NCI-H2227 (cell line): ENCODE measurements at regions not wholly inside any gene's neighbourhood (a gene's known extent, or its start where the extent isn't known, plus 50 kb on each side); places are given as distances from the start of the nearest gene placed in this dataset.
"Not testable (repeated sequence)": the region's sequence is repeated elsewhere in the genome, so short reads cannot be mapped to it uniquely, and the experiment has no call there.

Source experiments
- DNase-seq: peaks from one replicate; lab custom pipeline; 2025; ENCODE audit not compliant: unreplicated experiment; lab: John Stamatoyannopoulos, UW

DNA sequence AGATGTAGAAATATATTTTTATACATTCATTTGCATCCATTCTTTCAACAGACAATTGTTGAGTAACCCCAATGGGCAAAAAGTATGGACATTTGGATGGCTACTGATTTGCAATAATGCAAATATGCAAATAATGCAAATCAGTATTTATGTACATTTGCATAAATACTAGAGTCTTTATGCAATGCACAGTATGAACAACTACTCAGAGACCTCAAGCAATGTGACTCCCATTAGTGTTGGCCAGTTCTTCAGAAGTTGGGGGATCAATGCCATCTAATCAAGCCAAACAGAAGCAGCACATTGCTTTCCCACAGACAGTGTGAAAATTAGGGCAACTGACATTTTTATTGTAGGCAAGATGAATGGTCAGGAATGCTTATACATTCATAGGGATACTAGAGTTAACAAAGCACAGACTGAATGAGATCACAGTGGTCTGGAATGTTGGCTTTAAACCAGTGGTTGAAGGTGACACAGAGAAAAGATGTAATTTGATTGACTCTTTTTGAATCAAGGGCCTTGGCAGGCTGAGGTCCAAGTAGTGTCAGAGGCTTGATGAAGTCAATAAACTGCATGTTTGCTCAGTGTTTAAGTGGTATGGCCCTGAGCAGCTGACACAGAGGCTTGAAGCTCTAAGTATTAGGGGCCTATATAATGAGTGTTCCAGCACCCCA lies 256.6 kb downstream of the CTH start:
- no peak for DNase-seq

DNA sequence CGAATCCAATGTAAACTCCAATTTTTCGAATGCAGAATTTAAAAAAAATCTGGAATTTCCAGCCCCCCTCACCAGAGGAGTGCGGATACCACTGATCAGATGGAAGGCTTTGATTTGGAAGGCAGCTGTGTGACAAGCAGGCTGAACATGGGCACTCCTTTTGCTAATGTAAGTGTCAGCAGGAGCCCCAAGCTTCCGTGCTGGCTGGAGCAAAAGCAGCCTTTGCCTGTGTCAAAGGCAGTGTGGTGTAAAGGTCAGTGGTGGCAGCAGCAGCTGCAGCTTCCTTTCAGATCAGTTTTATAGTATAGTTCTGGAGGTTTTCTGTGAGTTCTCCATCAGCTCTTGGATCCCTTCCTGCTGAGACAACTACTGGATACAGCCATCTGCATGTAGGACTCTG lies 259.9 kb downstream of the CTH start:
- no peak for DNase-seq

DNA sequence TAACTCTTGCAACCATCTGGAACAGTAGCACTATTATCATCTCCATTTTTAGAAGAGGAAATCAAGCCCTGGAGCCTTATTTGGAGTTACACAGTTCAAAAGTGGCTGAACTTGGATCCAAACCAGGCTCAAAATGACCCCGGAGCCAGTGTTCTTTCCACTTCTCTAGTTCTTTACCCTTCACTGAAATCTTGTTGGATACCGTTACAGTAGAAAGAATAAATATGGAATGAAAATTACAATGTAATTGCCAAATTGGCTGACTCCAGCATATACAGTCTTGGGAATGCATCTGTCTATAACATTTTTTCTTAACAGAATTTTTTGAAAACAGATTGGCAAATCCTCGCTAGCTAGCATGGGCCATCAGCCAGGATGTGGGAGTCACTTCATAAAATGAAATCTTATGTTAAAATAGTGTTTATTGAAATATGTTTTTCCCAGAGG lies 261.4 kb downstream of the CTH start:
- no peak for DNase-seq

DNA sequence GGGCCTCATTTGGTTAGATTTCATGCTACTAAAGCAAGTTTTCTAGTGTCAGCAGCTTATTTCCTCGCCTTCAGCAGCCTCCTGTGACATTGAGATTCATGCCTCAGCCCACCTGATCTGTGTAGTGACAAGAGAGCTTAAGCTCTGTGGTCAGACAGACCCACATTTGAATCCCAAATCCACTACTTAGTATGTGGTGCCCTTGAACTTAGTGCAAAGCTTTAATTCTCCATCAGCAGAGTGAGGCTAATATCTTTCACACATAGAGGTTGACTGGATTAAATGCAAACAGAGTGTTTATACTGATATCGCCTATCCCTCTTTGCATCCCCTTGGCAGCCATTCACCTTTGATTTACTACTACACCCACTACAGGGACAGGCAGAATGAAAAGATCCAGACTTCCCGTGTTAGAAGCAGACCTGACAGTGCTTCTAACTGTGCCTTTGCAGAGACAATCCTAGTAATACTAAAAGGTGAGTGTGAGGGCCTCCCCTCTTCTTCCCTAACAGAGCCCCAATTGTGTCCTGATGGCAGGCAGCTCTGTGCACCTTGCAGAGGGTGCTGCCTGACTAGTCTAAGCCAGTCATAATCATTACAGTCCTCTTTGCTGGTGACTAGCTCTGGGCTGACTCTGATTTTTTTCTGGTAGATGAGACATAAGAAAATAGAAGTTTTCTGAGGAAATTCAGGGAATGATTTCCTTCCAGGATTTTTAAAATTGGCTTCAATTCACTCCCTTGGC lies 264.0 kb downstream of the CTH start:
- no peak for DNase-seq

DNA sequence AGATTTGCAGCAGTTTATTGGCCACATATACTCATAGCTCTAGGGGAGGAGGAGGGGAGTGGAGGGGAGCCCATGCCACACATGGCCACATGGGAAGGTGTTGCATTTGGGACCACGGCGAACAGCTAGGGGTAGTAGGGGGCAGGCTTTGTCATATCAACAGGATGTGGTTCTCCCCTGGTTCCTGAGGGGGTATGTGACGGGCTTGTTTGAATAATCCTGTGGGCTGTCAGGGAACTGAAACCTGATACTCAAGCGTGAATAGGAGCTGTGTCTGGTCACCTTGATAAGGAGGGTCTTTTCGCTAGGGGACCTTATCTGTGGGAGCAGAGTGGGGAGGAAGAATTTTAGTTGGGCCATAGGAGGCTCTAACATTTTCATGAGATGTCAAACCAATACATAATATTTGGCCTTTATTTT lies 264.7 kb downstream of the CTH start:
- DNase-seq: no peak

DNA sequence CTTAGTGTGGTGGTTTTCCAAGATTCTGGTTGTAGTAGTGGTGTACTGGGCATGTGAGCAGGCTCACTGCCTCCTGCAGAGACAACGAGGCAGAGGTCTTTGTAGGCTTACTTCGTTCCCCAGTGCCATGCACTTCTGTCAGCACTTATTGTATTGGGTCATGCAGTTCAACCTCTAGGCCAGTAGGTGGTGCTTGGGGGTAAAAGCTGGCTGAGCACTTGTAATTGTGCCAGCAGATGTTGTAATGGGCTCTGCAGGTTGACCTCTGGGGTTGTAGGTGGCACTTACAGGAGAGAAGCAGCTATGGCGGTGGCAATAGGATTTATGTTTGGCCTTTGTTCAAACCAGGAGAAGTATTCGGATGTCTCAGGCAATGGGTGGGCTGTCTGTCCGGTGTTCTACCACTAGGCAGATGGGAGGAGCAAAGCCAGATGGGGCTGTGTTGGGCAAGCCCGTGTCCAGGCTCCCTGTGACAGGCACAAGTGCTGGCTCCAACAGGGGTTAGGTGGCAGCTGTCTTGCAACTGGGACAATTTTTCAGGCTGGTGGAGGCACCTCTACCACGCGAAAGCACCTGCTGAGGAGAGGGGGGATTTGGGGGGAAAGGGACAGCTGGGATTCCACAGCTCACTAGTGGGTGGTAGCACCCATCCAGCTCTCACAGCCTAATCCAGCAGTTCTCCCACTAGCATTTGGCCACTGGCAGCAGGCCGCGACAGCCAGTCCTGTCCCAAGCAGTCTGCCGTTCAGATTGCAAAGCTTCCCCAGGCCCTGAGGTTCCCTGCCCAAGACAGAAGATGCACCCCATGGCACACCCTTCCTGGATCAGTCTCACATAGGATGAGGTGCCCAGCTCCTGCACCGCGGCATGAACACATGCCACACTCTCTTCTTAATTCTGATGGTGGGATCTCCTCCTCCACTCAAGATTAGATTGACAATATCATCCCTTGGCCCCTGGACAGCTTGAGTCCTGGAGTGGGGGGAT lies 274.5 kb downstream of the CTH start:
- DNase-seq: peak; percentile 18

DNA sequence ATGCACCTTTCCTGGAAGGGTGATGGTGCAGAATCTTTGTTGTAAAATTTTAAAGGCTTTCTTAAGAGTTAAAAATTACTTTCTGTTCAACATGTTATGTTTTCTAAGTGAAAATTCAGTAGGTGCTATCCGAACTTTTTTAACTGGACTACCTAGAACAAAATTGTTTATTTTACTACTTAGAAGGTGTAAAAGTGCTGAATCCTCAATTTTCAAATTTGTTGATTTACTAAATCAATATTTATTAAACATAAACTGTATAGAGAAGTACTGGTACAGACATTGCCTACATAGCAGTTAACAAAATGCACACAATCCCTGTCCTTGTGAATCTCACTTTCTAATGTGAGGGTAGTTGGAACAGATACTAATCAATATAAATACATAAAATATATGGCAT lies 277.5 kb downstream of the CTH start:
- DNase-seq: no peak

DNA sequence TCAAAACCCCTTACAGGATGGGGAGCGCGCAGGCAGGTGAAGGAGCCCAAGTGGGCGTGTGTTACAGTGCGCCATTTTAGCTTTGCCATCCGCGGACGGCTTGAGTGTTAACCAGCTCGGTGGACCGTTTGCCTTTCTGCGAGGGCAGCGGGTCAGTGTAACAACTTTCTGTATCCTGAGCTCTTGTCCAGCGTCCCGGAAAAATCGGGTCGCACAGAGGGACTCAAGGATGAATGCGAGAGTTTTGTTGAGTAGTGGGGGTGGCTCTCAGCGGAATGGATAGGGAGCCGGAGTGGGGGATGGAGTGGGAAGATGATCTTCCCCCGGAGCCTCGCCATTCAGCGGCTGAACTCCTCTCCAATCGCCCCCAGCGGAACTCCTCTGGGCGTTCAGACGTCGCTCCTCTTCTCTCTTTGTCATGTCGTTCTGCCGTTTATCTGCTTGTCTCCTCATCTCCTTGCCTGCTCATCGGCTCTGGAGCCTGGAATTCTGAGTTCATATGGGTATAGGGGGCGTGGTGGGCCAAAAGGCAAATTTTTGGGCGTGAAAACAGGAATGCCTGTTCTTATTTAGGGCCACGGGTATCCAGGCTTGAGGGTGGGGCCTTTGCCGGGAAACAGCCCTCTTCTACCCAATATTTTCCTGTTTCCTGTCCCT lies 295.4 kb downstream of the CTH start:
- no peak for DNase-seq

DNA sequence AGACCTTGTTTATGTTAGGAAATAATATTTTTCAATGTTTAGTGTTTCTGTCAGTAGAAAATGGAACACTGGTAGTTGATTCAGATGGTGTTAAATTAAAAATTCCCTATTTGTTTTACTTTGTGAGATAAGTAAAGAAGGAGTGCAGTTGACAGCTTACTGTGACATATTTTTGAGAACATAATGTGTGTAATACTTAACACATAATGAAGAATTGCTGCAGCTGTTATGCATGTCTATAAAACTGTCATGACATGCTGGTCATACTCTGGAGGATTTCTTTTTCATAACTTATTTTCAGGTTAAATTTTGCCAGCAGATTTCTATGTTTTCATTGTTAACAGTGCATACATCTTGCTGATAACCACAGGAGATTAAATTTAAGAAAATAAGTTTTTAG lies 296.1 kb downstream of the CTH start:
- DNase-seq: no peak

DNA sequence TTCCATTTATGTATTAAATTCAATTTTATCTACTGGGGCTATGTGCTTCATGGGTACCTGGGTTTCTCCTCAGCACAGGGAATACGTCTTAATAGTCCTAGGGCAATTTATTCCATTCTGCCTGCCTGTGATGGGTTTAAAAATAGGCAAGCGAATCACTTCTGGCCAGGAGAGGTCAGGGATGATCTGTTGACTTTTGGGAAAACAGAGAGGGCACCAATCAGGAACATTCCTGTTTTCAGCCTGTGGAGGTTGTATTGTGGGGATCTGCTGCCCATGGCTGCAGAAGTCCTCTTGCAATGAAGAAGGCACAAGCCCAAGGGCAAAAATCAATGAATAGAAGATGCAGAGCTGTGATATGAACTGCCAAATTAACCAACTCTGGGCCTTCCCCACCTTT lies 303.1 kb downstream of the CTH start:
- DNase-seq: no peak

DNA sequence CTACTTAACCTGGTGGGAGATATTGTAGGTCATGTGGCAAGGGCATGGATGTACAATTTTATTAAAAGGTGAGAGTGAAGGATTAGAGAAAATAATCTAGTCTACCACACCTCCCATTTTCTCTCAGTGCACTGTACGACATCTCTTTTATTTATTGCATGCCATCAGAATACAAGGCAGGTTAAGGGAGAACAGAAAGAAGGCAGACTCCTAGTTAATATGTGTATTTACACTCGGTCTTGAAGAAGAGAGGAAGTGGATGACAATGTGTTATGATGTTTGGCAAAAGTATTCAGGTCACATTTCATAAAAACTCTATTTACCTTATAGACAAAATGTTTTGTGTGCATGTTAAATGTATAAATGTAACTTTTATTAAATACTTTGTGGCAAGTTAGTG lies 306.1 kb downstream of the CTH start:
- DNase-seq: no peak

DNA sequence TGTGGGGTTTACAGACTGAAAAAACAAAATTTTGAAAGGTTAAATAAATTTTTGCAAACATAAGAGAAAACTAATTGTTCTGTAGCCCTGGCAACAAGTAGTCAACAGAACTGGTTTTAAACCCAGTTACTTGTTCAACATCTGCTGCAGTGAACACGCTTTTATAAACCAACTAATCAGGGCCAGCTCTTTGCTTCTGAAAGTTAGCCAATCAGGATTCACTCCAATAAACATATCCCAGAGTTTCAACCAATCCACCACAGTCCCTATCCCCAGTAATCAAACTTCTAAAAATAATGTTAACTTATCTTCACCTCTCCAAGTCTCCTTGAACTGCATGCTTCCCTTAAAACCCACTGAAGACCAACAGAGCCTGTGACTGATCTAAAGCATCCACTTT lies 306.6 kb downstream of the CTH start:
- DNase-seq: no peak

DNA sequence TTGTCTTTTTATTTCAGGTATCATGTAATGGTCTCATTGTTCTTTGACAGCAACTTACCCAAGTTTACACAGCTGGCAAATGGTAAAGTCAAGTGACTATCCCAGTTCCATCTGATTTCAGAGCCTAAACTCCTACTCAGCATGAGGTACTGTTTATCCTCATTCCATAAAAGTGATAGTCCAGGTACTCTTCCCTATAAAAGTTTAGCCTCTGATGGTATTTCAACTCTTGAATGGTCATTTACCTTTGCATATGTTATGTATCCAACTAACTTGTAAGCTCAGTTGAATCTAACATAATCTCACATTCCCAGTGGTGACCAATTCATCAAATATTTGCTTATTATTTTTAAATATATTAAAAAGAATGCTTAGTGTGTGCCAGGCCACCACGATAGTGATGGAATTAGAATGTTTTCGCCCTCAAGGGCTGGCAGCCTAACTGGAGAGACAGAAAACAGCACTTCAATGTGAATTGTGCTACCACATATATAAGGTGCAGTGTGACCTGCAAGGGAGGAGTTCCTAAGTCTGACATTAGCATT lies 307.1 kb downstream of the CTH start:
- DNase-seq: no peak

DNA sequence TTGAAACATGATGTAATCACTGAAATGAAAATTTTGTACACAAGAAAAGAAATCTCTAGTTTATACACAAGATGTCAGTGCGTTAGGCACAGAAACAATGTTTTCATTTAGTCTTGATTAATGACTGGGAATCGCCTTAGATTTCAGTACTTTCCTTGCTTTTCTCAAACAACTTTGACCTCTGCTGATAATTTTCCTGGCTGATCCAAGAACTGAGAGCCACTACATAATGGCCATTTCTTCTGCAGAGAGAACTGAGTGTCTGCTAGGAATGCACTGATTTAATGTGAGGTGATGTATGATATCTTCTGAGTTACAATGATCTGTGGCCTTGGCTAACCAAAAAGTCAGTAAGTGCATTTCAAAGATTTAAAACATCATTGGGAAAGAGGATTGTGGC lies 308.1 kb downstream of the CTH start:
- DNase-seq: no peak

DNA sequence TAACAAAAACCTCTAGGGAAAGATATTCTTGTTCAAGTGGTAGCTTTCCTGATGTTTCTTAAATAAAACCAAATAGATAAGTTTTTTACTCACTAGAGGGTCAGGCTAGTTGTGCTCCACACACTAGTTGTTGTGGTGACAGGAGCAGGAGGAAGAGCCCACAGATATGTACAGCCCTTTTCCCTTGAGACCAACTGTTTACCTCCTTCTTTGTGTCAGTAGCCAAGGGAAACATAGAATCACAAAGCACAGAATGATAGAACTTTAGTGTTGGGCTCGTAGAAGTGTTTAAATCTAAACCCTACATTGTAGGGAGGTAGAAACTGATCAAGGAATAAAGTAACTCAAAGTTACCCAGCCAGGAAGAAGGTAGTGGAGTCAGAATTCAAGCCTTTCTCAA lies 309.0 kb downstream of the CTH start:
- no peak for DNase-seq

DNA sequence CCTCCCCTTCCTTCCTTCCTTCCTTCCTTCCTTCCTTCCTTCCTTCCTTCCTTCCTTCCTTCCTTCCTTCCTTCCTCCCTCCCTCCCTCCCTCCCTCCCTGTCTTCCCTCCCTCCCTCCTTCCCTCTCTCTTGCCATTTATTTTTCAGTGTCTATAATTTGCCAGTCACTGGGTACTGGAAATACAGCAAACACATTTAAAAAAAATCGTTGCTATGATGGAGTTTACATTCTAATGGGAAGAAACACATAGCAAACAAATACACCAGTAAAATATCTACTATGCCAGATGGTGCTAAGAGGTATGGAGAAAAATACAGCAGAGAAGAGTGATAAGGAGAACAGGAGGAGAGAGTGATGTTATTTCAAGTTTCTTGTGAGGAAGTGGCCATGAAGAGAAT lies 309.5 kb downstream of the CTH start:
- DNase-seq: no peak

DNA sequence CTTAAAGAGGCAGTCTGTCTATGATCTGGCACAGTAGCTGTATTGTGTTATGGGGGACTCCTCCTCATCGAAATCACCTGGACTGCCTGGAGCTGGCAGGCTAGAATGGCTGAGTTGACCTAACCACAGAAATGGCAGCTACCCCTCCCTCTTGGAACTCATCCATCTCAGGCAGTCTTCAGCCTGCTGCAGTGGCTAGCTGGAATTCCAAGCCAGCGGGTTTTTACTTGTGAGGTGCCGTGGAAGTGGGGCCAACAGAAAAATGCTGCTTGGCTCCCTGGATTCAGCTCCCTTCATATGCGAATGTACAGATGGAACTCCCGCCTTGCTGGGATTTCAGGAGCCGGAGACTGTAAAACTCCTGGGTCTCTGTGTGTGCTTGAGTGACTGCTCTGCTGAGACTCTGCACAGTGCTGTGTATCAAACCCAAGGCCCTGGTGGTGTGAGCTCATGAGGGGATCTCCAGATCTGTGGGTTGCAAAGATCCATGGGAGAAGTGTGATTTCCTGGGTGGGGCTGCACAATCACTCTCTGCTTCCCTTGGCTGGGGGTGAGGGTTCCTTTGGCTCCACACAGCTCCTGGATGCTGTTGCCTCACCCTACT lies 316.9 kb downstream of the CTH start:
- no peak for DNase-seq

DNA sequence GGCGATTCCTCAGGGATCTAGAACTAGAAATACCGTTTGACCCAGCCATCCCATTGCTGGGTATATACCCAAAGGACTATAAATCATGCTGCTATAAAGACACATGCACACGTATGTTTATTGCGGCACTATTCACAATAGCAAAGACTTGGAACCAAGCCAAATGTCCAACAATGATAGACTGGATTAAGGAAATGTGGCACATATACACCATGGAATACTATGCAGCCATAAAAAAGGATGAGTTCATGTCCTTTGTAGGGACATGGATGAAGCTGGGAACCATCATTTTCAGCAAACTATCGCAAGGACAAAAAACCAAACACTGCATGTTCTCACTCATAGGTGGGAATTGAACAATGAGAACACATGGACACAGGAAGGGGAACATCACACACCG lies 311.1 kb downstream of the PTGER3 start:
- DNase-seq: not testable (repeated sequence)

DNA sequence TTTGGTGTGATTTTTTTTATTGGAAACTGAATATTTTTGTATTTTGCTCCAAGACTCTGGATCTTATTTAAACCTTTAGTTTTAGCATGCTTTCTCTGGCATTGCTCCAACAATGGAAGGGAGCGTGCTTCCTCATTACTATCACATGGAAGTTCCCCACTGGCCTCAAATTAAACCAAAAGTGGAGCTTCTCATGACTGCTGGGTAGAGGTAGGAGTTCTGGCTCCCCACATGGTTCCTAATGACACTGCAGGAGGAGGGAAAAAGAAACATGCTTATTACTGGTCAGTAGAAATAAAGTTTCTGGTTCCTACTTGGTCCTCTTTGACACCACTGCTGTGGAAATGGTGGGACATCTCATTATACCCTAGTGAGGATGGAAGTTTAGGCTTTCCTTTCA lies 310.5 kb downstream of the PTGER3 start:
- DNase-seq: no peak

DNA sequence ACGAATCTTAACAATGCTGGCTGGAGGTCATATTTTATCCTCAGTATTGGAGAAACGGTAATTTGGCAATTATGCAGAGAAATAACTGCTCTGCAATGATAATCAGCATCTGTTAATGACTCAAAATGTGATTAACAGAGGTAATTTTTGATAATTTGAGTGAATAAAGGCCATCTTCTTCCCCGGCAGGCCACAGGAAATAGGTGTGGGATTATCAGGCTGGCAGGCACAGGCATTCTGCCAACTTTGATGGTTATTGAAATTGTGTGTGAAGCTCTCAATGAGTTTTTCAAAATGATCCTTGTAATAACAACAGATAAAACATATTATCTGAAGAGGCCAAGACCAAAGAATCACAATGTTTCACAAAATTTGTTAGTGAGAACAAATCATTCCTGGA lies 309.0 kb downstream of the PTGER3 start:
- DNase-seq: no peak
